Thyroid gland (tissue), 4 donors: ENCODE measurements at regions not wholly inside any gene's neighbourhood (a gene's known extent, or its start where the extent isn't known, plus 50 kb on each side); places are given as distances from the start of the nearest gene placed in this dataset.

Experiments
- CTCF ChIP-seq, 6 experiments: fragments of 200-600 bp in 3 of 6; fragments of 450-650 bp in 3 of 6; sonication (generic) in 3 of 6; IDR thresholded peaks; one replicate each; pipeline ENCODE4 v1.5.1; 2016 to 2019; ENCODE audit warnings: antibody characterized with exemption in 6 of 6, mild to moderate bottlenecking in 2 of 6, inconsistent platforms in 1 of 6, moderate library complexity in 1 of 6
- POLR2A ChIP-seq, 2 donors: fragments of 450-650 bp; IDR thresholded peaks; one replicate each; pipeline ENCODE4 v1.6.1; 2017; ENCODE audit warnings: antibody characterized with exemption in 2 of 2, mild to moderate bottlenecking in 2 of 2, moderate library complexity in 1 of 2

- TF ChIP-seq CTCF (IDR thresholded peaks at IDR 0.05) (no peak), POLR2A (IDR thresholded peaks at IDR 0.05) (no peak)
These were observed 229.5 kb downstream of the PTEN start for GRCh38 chr10:88092973-88093372.
